GM23338 (cell line): ENCODE measurements at regions not wholly inside any gene's neighbourhood (a gene's known extent, or its start where the extent isn't known, plus 50 kb on each side); places are given as distances from the start of the nearest gene placed in this dataset.

Experiments used
- ATAC-seq: fragments of 200-7000 bp; cut with Tn5 transposase; 3 replicates; pipeline ENCODE4 v1.9.1; 2020
- DNase-seq: peaks from one replicate; pipeline ENCODE4 v3.0.0-alpha.2; 2015; ENCODE audit warnings: low spot score
- H2AFZ ChIP-seq: fragments of 200-600 bp; sonication (generic); 2 replicates; pipeline ENCODE4 v1.8.0; 2016; ENCODE audit warnings: antibody characterized with exemption, mild to moderate bottlenecking, moderate library complexity
- H3F3A ChIP-seq: fragments of 200-600 bp; sonication (generic); replicated peaks from 2 replicates; pipeline ENCODE4 v1.8.0; 2017; ENCODE audit warnings: antibody characterized with exemption, mixed run types, low read depth
- H3K27ac ChIP-seq: fragments of 200-600 bp; sonication (generic); 2 replicates; pipeline ENCODE4 v1.6.1; 2016; ENCODE audit warnings: low read depth
- H3K27me3 ChIP-seq: fragments of 200-600 bp; sonication (generic); 2 replicates; pipeline ENCODE4 v1.8.0; 2016; ENCODE audit warnings: mild to moderate bottlenecking, mixed run types, moderate library complexity; ENCODE audit not compliant: insufficient read depth
- H3K36me3 ChIP-seq: fragments of 200-600 bp; sonication (generic); 2 replicates; pipeline ENCODE4 v1.8.0; 2016; ENCODE audit warnings: mild to moderate bottlenecking; ENCODE audit not compliant: insufficient read depth
- H3K4me1 ChIP-seq: fragments of 200-600 bp; sonication (generic); 2 replicates; pipeline ENCODE4 v1.8.0; 2016; ENCODE audit warnings: mild to moderate bottlenecking, moderate library complexity; ENCODE audit not compliant: insufficient read depth
- H3K4me2 ChIP-seq: fragments of 200-600 bp; sonication (generic); 2 replicates; pipeline ENCODE4 v1.7.1; 2017; ENCODE audit warnings: mixed run types
- H3K4me3 ChIP-seq: fragments of 200-600 bp; sonication (generic); 2 replicates; pipeline ENCODE4 v1.6.1; 2016; ENCODE audit warnings: mixed run types
- H3K79me2 ChIP-seq: fragments of 200-600 bp; sonication (generic); replicated peaks from 2 replicates; pipeline ENCODE4 v1.8.0; 2017; ENCODE audit warnings: mild to moderate bottlenecking; ENCODE audit not compliant: insufficient read depth
- H3K9me2 ChIP-seq: fragments of 200-600 bp; sonication (generic); 2 replicates; pipeline ENCODE4 v1.8.0; 2017; ENCODE audit not compliant: insufficient read depth
- H4K20me1 ChIP-seq: fragments of 200-600 bp; sonication (generic); replicated peaks from 2 replicates; pipeline ENCODE4 v1.8.0; 2017; ENCODE audit warnings: mild to moderate bottlenecking; ENCODE audit not compliant: insufficient read depth
- H3K27ac Mint-ChIP-seq: 2 replicates; pipeline ENCODE4 v1.8.0; 2020; ENCODE audit warnings: inconsistent platforms, mild to moderate bottlenecking, moderate library complexity, mixed read lengths
- H3K27me3 Mint-ChIP-seq: 3 replicates; pipeline ENCODE4 v1.8.0; 2022; ENCODE audit warnings: low read depth, mild to moderate bottlenecking, moderate library complexity, mixed read lengths, inconsistent platforms; ENCODE audit not compliant: insufficient read depth, poor library complexity
- H3K36me3 Mint-ChIP-seq: 3 replicates; pipeline ENCODE4 v1.8.0; 2021; ENCODE audit warnings: low read depth, mild to moderate bottlenecking, inconsistent platforms, moderate library complexity, mixed read lengths
- H3K4me1 Mint-ChIP-seq: 3 replicates; pipeline ENCODE4 v1.8.0; 2020; ENCODE audit warnings: mild to moderate bottlenecking, inconsistent platforms, mixed read lengths
- H3K4me3 Mint-ChIP-seq: 3 replicates; pipeline ENCODE4 v1.8.0; 2021; ENCODE audit warnings: moderate library complexity, mild to moderate bottlenecking, inconsistent platforms, mixed read lengths
- H3K9me3 Mint-ChIP-seq: 3 replicates; pipeline ENCODE4 v1.8.0; 2020; ENCODE audit warnings: moderate library complexity, mild to moderate bottlenecking, inconsistent platforms, mixed read lengths
- CREB1 ChIP-seq: fragments of 250-450 bp; sonication (Bioruptor Pico); IDR thresholded peaks from 2 replicates; pipeline ENCODE4 v1.5.0; 2020; ENCODE audit warnings: low read depth, mild to moderate bottlenecking, moderate library complexity
- CTCF ChIP-seq, 2 experiments: fragments of 200-600 bp in 1 of 2; sonication (generic) in 1 of 2; conservative IDR thresholded peaks; 2 replicates each; pipeline versions ENCODE4 v1.5.1 to v1.6.1; 2016 to 2017; ENCODE audit warnings: antibody characterized with exemption in 2 of 2, low read depth in 2 of 2, mild to moderate bottlenecking in 2 of 2, moderate library complexity in 1 of 2
- ETS1 ChIP-seq: IDR thresholded peaks from 2 replicates; pipeline ENCODE4 v1.6.1; 2016; ENCODE audit warnings: antibody characterized with exemption
- EZH2phosphoT487 ChIP-seq: fragments of 200-600 bp; sonication (generic); IDR thresholded peaks from one replicate; pipeline ENCODE4 v1.8.1; 2018; ENCODE audit warnings: antibody characterized with exemption; ENCODE audit not compliant: unreplicated experiment
- JUNB ChIP-seq: IDR thresholded peaks from one replicate; pipeline ENCODE4 v1.6.1; 2016; ENCODE audit warnings: antibody characterized with exemption; ENCODE audit not compliant: unreplicated experiment
- REST ChIP-seq: IDR thresholded peaks from one replicate; pipeline ENCODE4 v1.6.1; 2018; ENCODE audit warnings: antibody characterized with exemption; ENCODE audit not compliant: unreplicated experiment
- STAT1 ChIP-seq: IDR thresholded peaks from one replicate; pipeline ENCODE4 v1.6.1; 2016; ENCODE audit warnings: antibody characterized with exemption; ENCODE audit not compliant: unreplicated experiment
- ZNF114 ChIP-seq: fragments of 250-450 bp; sonication (Bioruptor Pico); IDR thresholded peaks from 2 replicates; pipeline ENCODE4 v1.5.0; 2020; ENCODE audit warnings: mild to moderate bottlenecking, moderate library complexity
- ZNF331 ChIP-seq: fragments of 250-450 bp; sonication (Bioruptor Pico); IDR thresholded peaks from 2 replicates; pipeline ENCODE4 v1.5.0; 2020; ENCODE audit warnings: low read depth, mild to moderate bottlenecking, moderate library complexity

- H3K27me3 Mint-ChIP-seq, result peaks cover 5% of the 10 kb centered on the region
- no peaks in the 10 kb centered on the region for H3K9me3 Mint-ChIP-seq
- Histone ChIP-seq H3K4me2 (no peak overlapping the region), H4K20me1 (no peaks in the 10 kb centered on the region), H3F3A (no peaks in the 10 kb centered on the region), H3K36me3 (no peaks in the 10 kb centered on the region), H3K27ac (no peak overlapping the region), H3K27me3 (no peaks in the 10 kb centered on the region), H3K79me2 (no peaks in the 10 kb centered on the region), H3K4me3 (no peak overlapping the region), H3K4me1 (no peaks in the 10 kb centered on the region), H2AFZ (no peak overlapping the region), H3K9me2 (no peaks in the 10 kb centered on the region)
- H3K4me3 Mint-ChIP-seq, result no peak overlapping the region
- no peak overlapping the region for H3K27ac Mint-ChIP-seq
- TF ChIP-seq REST, result no peak
- no peak for TF ChIP-seq EZH2phosphoT487
- no peak for TF ChIP-seq ZNF114 (CRISPR knock-in tag)
- TF ChIP-seq CREB1, result no peak
- TF ChIP-seq STAT1, result no peak
- TF ChIP-seq ETS1, result no peak
- TF ChIP-seq ZNF331 (CRISPR knock-in tag), result no peak
- TF ChIP-seq JUNB, result no peak
- DNase-seq, result no peak
- H3K4me1 Mint-ChIP-seq, result peaks cover 8% of the 10 kb centered on the region; the same call in 2 of the 3 replicates
- no peak for ATAC-seq
- H3K36me3 Mint-ChIP-seq, result no peaks in the 10 kb centered on the region
Measured at GRCh38 chr5:146944764-146945616, 66.4 kb upstream of the PPP2R2B start.

GRCh38 chr5:146945617-146946084 lies 67.1 kb upstream of the PPP2R2B start:
- Histone ChIP-seq H4K20me1 (no peaks in the 10 kb centered on the region), H3K27ac (no peak overlapping the region), H3K27me3 (no peaks in the 10 kb centered on the region), H3K4me3 (no peak overlapping the region), H3K4me2 (no peak overlapping the region), H3K36me3 (no peaks in the 10 kb centered on the region), H3F3A (no peaks in the 10 kb centered on the region), H3K9me2 (no peaks in the 10 kb centered on the region), H3K79me2 (no peaks in the 10 kb centered on the region), H2AFZ (no peak overlapping the region), H3K4me1 (no peaks in the 10 kb centered on the region)
- peaks cover 5% of the 10 kb centered on the region for H3K27me3 Mint-ChIP-seq
- H3K4me3 Mint-ChIP-seq, result no peak overlapping the region
- H3K27ac Mint-ChIP-seq, result no peak overlapping the region
- H3K9me3 Mint-ChIP-seq, result no peaks in the 10 kb centered on the region
- no peak for ATAC-seq
- H3K36me3 Mint-ChIP-seq, result no peaks in the 10 kb centered on the region
- DNase-seq, result no peak
- peaks cover 8% of the 10 kb centered on the region; the same call in 2 of the 3 replicates for H3K4me1 Mint-ChIP-seq
- TF ChIP-seq CTCF (conservative IDR thresholded peaks at IDR 0.05; ENCODE audit: low read depth in 2 of 2), result no peak
